HG03039 (cell line): ENCODE measurements at regions not wholly inside any gene's neighbourhood (a gene's known extent, or its start where the extent isn't known, plus 50 kb on each side); places are given as distances from the start of the nearest gene placed in this dataset.

Source experiments
- ATAC-seq: cut with Tn5 transposase; IDR thresholded peaks from one replicate; pipeline ENCODE4 v1.9.1; 2021; ENCODE audit warnings: mild to moderate bottlenecking, moderate library complexity; ENCODE audit not compliant: unreplicated experiment

GRCh38 chr20:1720845-1721475 is 63.4 kb upstream of the SIRPG start:
- ATAC-seq = no peak

- no peak for ATAC-seq
Measured at GRCh38 chr20:1720226-1720625, 62.6 kb upstream of the SIRPG start.

- no peak for ATAC-seq
Measured at GRCh38 chr20:1718604-1719384, 61.2 kb upstream of the SIRPG start.

- no peak for ATAC-seq
Measured at GRCh38 chr20:1712634-1713624, 55.4 kb upstream of the SIRPG start.

- ATAC-seq = no peak
Measured at GRCh38 chr20:1711826-1712601, 54.4 kb upstream of the SIRPG start.

GRCh38 chr20:1711266-1711665 is 53.7 kb upstream of the SIRPG start:
- no peak for ATAC-seq

- no peak for ATAC-seq
Measured at GRCh38 chr20:1710484-1710883, 52.9 kb upstream of the SIRPG start.

- ATAC-seq = no peak
Measured at GRCh38 chr20:1707588-1708449, 50.2 kb upstream of the SIRPG start.
